GM12864 (cell line): ENCODE measurements at regions not wholly inside any gene's neighbourhood (a gene's known extent, or its start where the extent isn't known, plus 50 kb on each side); places are given as distances from the start of the nearest gene placed in this dataset.

ENCODE experiments used
- DNase-seq: peaks from one replicate; pipeline ENCODE4 v3.0.0-alpha.2; 2011; ENCODE audit warnings: low read depth
- H3K4me3 ChIP-seq: 2 replicates; pipeline ENCODE4 v1.5.1; 2011; ENCODE audit warnings: mild to moderate bottlenecking, low read depth, low read length, control low read depth
- CTCF ChIP-seq: IDR thresholded peaks from 2 replicates; pipeline ENCODE4 v1.5.1; 2011; ENCODE audit warnings: low read depth, mild to moderate bottlenecking, moderate library complexity, low read length, control low read depth, inconsistent platforms; ENCODE audit errors: missing control alignments

DNA sequence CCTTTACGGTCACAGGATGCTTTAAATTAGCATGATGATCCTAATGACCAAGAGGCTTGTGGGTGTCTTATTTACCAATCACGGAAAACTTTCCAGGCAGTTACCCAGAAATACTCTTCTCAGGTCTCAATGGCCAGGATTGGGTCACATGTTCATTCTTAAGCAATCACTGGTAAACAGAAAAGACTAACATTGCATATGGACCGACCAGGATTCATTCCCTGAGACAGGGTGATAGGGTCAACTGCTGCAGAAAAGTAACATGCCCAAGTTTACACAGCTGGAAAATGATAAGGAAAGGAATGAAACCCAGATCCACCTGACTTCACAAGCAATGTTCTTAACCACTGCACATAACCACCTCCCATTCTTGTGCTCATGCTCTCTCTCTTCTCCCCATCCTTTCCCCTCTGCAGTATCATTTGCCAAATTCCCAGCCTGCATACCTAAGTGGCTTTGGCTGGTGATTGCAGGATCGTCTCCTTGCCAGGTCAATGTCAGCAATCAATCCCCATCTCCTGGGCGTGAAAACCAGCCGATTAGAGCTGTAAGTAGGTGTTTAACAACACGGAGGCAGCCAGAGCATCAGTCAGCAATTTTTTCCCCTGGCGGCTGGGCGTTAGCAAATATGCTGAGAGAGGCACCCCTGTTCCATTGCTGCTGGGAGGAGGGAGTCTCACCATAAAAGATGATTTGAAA lies 219.4 kb downstream of the NMUR2 start:
- DNase-seq = no peak
- H3K4me3 ChIP-seq = no peak overlapping the region
- no peak for TF ChIP-seq CTCF

- no peak for DNase-seq
- TF ChIP-seq CTCF = no peak
- H3K4me3 ChIP-seq = no peak overlapping the region
Measured at GRCh38 chr5:152184266-152184665, 220.8 kb downstream of the NMUR2 start.

GRCh38 chr5:152181461-152181860 lies 223.6 kb downstream of the NMUR2 start:
- no peak for TF ChIP-seq CTCF
- DNase-seq = no peak
- H3K4me3 ChIP-seq = no peak overlapping the region

DNA sequence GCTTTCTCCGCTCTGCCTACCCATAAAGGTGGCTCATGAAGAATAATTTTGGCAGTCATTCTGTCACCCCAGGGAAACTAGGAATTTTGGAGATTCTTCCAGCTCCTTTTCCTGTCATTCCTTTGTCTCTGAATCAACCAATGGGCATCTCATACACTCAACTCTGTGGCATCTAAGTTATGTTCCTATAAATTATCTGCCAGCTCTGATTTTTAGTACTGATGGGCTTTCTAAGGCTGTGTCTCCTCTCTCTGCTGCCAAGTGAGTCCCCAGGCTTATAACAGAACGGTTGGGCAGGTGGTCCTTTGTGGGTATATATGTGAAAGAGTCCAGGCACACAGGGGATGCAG lies 226.8 kb downstream of the NMUR2 start:
- H3K4me3 ChIP-seq = no peak overlapping the region
- no peak for TF ChIP-seq CTCF
- DNase-seq = no peak

GRCh38 chr5:152177626-152178349 lies 227.3 kb downstream of the NMUR2 start:
- TF ChIP-seq CTCF = no peak
- no peak for DNase-seq
- H3K4me3 ChIP-seq = no peak overlapping the region

DNA sequence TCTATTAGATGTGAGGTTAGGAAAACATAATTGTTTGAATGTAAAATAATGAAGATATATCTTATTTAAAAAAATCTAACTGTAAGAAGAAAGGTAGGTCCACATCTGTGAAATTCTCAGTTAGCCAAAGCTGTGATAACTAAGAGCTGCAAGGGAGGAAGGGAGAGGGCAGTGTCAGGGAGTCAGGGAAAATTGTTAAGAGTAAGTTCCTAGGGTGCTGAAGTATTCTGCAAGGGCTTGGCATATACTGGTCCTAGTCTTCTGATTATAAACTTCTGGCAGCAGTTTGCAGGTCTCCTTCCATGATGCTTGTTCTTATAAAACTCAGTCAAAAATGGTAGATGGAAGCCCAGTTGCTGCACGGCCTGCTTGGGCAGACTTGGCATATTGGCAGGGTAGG lies 233.2 kb downstream of the NMUR2 start:
- no peak overlapping the region for H3K4me3 ChIP-seq
- no peak for DNase-seq
- no peak for TF ChIP-seq CTCF

- no peak for DNase-seq
- TF ChIP-seq CTCF = no peak
- H3K4me3 ChIP-seq = no peak overlapping the region
Measured at GRCh38 chr5:152170350-152170749, 234.7 kb downstream of the NMUR2 start.
